ENCODE measurements at regions not wholly inside any gene's neighbourhood (a gene's known extent, or its start where the extent isn't known, plus 50 kb on each side); places are given as distances from the start of the nearest gene placed in this dataset.

- no peak overlapping the region for H3K27ac ChIP-seq (ENCODE audit: insufficient read depth, low read length)
- POLR2A ChIA-PET (ENCODE audit: unreplicated experiment): no interaction called here
- H3K18ac ChIP-seq (ENCODE audit: low read depth, low read length): no peak overlapping the region
- no peak overlapping the region for H4K91ac ChIP-seq (ENCODE audit: insufficient read depth, low read depth, low read length)
- H2BK5ac ChIP-seq (ENCODE audit: low read depth, low read length, poor library complexity, severe bottlenecking): no peak overlapping the region
- H3K4me2 ChIP-seq (ENCODE audit: low read depth, low read length): no peak overlapping the region
- H2BK120ac ChIP-seq (ENCODE audit: low read depth, low read length): no peak overlapping the region
- H3K9ac ChIP-seq (ENCODE audit: low read depth, low read length): no peak overlapping the region
- H4K8ac ChIP-seq (ENCODE audit: low read depth in 2 of 2, low read length in 2 of 2): no peak overlapping the region
- H3K36me3 ChIP-seq (ENCODE audit: control insufficient read depth, insufficient read depth, low read length): no peaks in the 10 kb centered on the region
- no peaks in the 10 kb centered on the region for H3K79me1 ChIP-seq (ENCODE audit: low read depth in 1 of 2, low read length in 2 of 2)
- dilution Hi-C loops (cut with HindIII; ENCODE audit: low sequenced_read_pairs, unreplicated experiment) (no loop called here), in situ Hi-C loops (cut with MboI; ENCODE audit: low sequenced_read_pairs) (no loop called here), intact Hi-C loops (cut with micrococcal nuclease) (no loop called here)
- H3K14ac ChIP-seq (replicated peaks; ENCODE audit: low read depth, low read length): no peak overlapping the region
- H3K4me3 ChIP-seq (ENCODE audit: insufficient read depth, low read depth, low read length): no peak overlapping the region
- WGBS, 2 experiments (ENCODE audit: extremely low coverage in 2 of 2, insufficient read length in 1 of 2): 17% methylated on average over 1 of the region's 5 CpGs; no CpG with 5 or more reads in 1 of the 2 experiments
- H3K27me3 ChIP-seq (ENCODE audit: control insufficient read depth, insufficient read depth, low read length): no peaks in the 10 kb centered on the region
- ATAC-seq (ENCODE audit: low read depth): no peak
- no peaks in the 10 kb centered on the region for H4K20me1 ChIP-seq (ENCODE audit: insufficient read depth, low read length)
- no peak overlapping the region for H3K56ac ChIP-seq (ENCODE audit: extremely low read depth, insufficient read depth, low read length)
- no peaks in the 10 kb centered on the region for H3K4me1 ChIP-seq (ENCODE audit: control insufficient read depth, insufficient read depth, low read length)
- no peak overlapping the region for H2AFZ ChIP-seq (replicated peaks; ENCODE audit: low read length, poor library complexity)
- no peak overlapping the region for H2AK9ac ChIP-seq (replicated peaks; ENCODE audit: low read depth, low read length, poor library complexity)
- BruUV-seq (replicated peaks): no TSS peak
- H2AK5ac ChIP-seq (ENCODE audit: low read depth, low read length): no peak overlapping the region
- peaks cover 24% of the 10 kb centered on the region; the same call in 1 of the 2 replicates for H3K9me3 ChIP-seq (ENCODE audit: control insufficient read depth, insufficient read depth, low read length)
- TF ChIP-seq RFX5 (IDR thresholded peaks at IDR 0.05; ENCODE audit: low read depth, low read length) (no peak), BHLHE40 (IDR thresholded peaks at IDR 0.05; ENCODE audit: low read depth, low read length) (no peak), NFE2L2 (IDR thresholded peaks at IDR 0.05; ENCODE audit: low read depth, low read length) (no peak), MXI1 (IDR thresholded peaks at IDR 0.05; ENCODE audit: borderline replicate concordance, low read depth, low read length) (no peak), RAD21 (IDR thresholded peaks at IDR 0.05; ENCODE audit: low read length) (no peak), ELK1 (IDR thresholded peaks at IDR 0.05; ENCODE audit: borderline replicate concordance, low read depth, low read length) (no peak), CTCF (conservative IDR thresholded peaks at IDR 0.05; ENCODE audit: low read depth, low read length) (no peak), CEBPB (IDR thresholded peaks at IDR 0.05; ENCODE audit: low read depth, low read length) (no peak), POLR2A (IDR thresholded peaks at IDR 0.05; ENCODE audit: low read depth, low read length) (no peak)
- no peak overlapping the region for H3K23ac ChIP-seq (ENCODE audit: low read depth, low read length)
- H2BK20ac ChIP-seq (ENCODE audit: low read depth, low read length): no peak overlapping the region
- no peak for DNase-seq
- no peak overlapping the region for H2BK15ac ChIP-seq (ENCODE audit: low read depth, low read length)
- H3K4ac ChIP-seq (ENCODE audit: low read depth, low read length): no peak overlapping the region
- CTCF ChIA-PET: no interaction called here
- no peaks in the 10 kb centered on the region for H3K9me1 ChIP-seq (ENCODE audit: insufficient read depth, low read length)
- no peak overlapping the region for H4K5ac ChIP-seq (ENCODE audit: low read depth, low read length)
Observed at GRCh38 chr7:67588631-67589030, 592.0 kb downstream of the TYW1 start.

Measured in IMR-90 (cell line).